ENCODE measurements at regions not wholly inside any gene's neighbourhood (a gene's known extent, or its start where the extent isn't known, plus 50 kb on each side); places are given as distances from the start of the nearest gene placed in this dataset.

DNA sequence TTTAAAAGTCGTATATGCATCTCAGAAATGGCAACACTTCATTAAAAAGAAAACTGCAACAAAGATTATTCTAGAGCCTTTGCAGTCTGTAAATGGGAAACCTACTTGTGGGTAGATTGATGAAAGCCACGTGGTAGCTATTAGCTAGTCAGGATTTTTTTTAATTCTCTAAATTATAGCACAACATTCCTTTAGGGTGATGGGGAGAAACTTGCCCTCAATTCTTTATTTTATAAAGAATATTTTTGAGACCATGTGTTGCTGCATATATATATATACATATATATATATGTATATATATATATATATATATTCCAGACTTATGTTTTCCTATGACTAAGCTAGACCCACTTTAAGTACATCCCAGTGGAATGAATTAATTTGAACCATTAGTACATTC is 118.0 kb downstream of the PPP1R3A start:
- DNase-seq (ENCODE audit: low read depth), result no peak
- no peak overlapping the region for H3K4me3 ChIP-seq (ENCODE audit: low read depth, low read length)
- TF ChIP-seq, protein P1, sequence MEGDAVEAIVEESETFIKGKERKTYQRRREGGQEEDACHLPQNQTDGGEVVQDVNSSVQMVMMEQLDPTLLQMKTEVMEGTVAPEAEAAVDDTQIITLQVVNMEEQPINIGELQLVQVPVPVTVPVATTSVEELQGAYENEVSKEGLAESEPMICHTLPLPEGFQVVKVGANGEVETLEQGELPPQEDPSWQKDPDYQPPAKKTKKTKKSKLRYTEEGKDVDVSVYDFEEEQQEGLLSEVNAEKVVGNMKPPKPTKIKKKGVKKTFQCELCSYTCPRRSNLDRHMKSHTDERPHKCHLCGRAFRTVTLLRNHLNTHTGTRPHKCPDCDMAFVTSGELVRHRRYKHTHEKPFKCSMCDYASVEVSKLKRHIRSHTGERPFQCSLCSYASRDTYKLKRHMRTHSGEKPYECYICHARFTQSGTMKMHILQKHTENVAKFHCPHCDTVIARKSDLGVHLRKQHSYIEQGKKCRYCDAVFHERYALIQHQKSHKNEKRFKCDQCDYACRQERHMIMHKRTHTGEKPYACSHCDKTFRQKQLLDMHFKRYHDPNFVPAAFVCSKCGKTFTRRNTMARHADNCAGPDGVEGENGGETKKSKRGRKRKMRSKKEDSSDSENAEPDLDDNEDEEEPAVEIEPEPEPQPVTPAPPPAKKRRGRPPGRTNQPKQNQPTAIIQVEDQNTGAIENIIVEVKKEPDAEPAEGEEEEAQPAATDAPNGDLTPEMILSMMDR (IDR thresholded peaks at IDR 0.05; ENCODE audit: insufficient read depth, low read depth, low read length, missing control alignments), result no peak

DNA sequence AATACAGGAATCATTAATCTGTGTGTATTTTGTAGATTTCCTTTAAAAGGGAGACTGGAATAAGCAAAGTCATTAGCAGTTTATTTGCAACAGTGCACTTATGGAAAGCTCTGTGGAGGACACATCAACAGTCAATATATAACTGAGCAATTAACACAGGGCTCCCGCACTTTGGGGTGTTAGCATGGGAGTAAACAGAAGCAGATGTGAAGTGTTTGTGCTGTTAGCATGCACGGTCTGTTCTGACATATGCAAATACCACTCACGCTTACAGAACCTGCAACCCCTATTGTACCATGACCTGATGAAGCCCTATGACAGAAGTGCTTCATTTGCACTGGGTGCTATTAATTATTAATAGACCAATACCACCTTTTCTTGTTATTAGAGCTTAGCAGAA is 118.9 kb downstream of the PPP1R3A start:
- no peak for DNase-seq (ENCODE audit: low read depth)
- no peak overlapping the region for H3K4me3 ChIP-seq (ENCODE audit: low read depth, low read length)
- TF ChIP-seq, protein P1 (IDR thresholded peaks at IDR 0.05; ENCODE audit: insufficient read depth, low read depth, low read length, missing control alignments), result no peak

DNA sequence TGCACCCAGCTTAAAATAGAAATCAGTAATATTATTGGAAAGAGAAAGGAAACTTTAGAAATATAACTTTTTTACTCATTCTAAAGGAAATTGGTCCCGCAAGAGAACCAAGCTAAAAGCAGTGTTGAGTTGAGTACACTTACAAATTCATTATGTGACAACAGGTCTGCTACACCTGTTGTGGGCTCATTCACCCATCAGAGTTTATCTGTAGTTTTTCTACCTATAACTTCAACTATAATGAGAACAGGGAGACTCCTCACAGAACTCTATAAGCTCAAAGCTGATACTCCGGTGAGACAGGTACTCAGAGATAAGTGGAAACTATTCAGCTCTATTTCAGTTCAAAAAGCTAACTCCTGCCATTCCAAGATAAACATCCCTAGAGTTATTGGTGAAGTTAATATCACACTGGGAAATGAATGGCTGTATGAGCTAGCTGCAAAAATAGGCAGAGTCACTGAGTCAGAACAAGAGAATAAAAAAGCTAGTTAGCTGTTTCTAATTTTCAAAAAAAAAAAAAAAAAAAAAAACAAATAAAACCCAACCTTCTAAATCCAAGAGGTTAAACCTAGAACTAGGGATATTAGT is 121.3 kb downstream of the PPP1R3A start:
- H3K4me3 ChIP-seq (ENCODE audit: low read depth, low read length), result no peak overlapping the region
- TF ChIP-seq, protein P1 (IDR thresholded peaks at IDR 0.05; ENCODE audit: insufficient read depth, low read depth, low read length, missing control alignments), result no peak
- DNase-seq (ENCODE audit: low read depth), result no peak

DNA sequence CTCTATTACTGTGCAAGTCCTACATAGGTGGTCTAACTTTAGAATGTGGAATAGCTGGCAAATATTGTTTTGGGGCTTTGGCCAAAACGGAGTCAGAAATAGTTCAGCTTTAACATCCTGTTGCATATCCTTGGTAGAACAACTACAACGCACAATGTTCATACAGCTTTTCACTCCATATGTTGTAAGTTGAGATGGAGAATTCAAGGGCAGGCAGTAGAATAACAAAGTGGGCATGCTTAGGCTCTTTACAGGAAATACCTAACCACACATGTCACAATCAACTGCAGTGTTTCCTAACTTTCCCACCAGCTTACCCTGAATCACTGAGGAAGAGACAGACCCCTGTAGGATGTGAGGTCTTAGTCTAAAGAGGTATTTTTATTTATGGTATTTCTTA is 122.3 kb downstream of the PPP1R3A start:
- no peak overlapping the region for H3K4me3 ChIP-seq (ENCODE audit: low read depth, low read length)
- TF ChIP-seq, protein P1 (IDR thresholded peaks at IDR 0.05; ENCODE audit: insufficient read depth, low read depth, low read length, missing control alignments), result no peak
- DNase-seq (ENCODE audit: low read depth), result no peak

DNA sequence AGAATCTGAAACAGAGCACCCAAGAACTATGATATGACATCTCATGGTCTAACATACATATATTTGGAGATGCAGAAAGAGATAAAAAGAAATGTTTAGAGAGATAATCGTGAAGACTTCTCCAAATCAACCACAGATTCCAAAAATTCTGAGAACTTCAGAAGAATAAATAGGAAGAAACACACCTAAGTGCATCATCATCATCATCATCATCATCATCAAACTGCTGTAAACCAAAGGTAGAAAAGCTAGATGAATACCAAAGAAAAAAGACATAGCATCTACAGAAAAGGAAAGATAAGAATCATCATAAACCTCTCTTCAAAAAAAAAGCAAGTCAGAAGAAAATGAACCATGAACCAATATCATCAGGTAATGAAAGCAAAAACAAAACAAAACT is 124.2 kb downstream of the PPP1R3A start:
- TF ChIP-seq, protein P1 (IDR thresholded peaks at IDR 0.05; ENCODE audit: insufficient read depth, low read depth, low read length, missing control alignments), result no peak
- H3K4me3 ChIP-seq (ENCODE audit: low read depth, low read length), result no peak overlapping the region
- no peak for DNase-seq (ENCODE audit: low read depth)

DNA sequence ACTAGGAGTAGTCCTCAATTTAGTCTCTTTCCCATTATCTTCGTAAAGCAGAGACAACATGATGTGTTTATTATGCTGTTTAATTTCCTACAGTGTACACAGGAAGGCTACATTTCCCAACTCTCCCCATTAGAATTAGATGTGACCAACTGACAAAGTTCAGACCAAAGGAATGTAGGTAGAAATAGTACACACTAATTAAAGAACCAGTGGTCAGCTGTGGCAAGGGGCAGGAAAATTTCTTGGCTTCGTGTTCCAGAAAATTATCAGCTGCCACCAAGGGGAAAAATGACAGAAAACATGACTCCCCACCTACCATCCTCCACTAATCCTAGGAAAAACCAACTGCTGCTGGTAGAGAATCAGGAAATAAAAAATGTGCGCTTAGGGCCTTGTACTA is 125.6 kb downstream of the PPP1R3A start:
- TF ChIP-seq, protein P1 (IDR thresholded peaks at IDR 0.05; ENCODE audit: insufficient read depth, low read depth, low read length, missing control alignments), result no peak
- no peak for DNase-seq (ENCODE audit: low read depth)
- no peak overlapping the region for H3K4me3 ChIP-seq (ENCODE audit: low read depth, low read length)

DNA sequence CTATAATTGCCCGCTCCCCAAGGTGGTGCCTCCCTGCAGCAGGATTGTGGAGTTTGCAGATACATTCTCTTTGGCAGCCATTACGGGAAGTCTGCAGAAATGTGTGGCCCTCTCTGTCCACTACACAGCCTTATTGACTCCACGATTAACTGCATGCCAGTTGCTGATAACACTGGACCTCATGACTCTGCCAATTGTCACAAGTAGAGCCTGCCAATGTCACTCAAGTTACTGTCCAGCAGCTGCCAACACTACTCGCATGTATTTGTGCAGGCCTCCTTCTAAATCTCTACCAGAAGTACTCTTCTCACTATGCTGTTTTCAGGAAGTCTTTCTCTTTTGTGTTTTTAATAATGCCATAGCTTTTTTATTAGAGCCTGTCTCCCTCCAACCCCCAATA is 128.8 kb downstream of the PPP1R3A start:
- no peak overlapping the region for H3K4me3 ChIP-seq (ENCODE audit: low read depth, low read length)
- DNase-seq (ENCODE audit: low read depth), result no peak
- TF ChIP-seq, protein P1 (IDR thresholded peaks at IDR 0.05; ENCODE audit: insufficient read depth, low read depth, low read length, missing control alignments), result no peak
